H1 (cell line): ENCODE measurements at regions not wholly inside any gene's neighbourhood (a gene's known extent, or its start where the extent isn't known, plus 50 kb on each side); places are given as distances from the start of the nearest gene placed in this dataset.

Experiments
- CTCF ChIA-PET: fragments of 300-600 bp; sonication (Branson Sonifier 250); formaldehyde crosslinking; loops from one replicate; lab custom pipeline; 2021; ENCODE audit not compliant: partially characterized antibody; lab: Charles Lee
- POLR2A ChIA-PET: fragments of 300-600 bp; sonication (Branson Sonifier 250); formaldehyde crosslinking; loops from one replicate; lab custom pipeline; 2021; ENCODE audit warnings: inconsistent platforms; ENCODE audit not compliant: partially characterized antibody; lab: Charles Lee
- DNase-seq, 2 experiments: peaks; one replicate each; pipeline versions ENCODE4 v3.0.0 to v3.0.0-alpha.2; 2010 to 2022; ENCODE audit warnings: low spot score in 2 of 2, low read depth in 1 of 2, mixed read lengths in 1 of 2
- FAIRE-seq: peaks from 2 replicates; lab custom pipeline; 2011; peaks lifted over from hg19 to GRCh38; lab: Jason Lieb, UNC
- H2AFZ ChIP-seq: 2 replicates; pipeline ENCODE4 v1.8.1; 2012; ENCODE audit warnings: low read length, inconsistent platforms
- H2AK5ac ChIP-seq: 2 replicates; pipeline ENCODE4 v1.6.1; 2013; ENCODE audit warnings: low read depth, low read length
- H2BK120ac ChIP-seq: replicated peaks from 2 replicates; pipeline ENCODE3; 2013; ENCODE audit warnings: low read depth, low read length, inconsistent platforms
- H2BK12ac ChIP-seq: 2 replicates; pipeline ENCODE4 v1.6.1; 2013; ENCODE audit warnings: low read depth, low read length
- H2BK15ac ChIP-seq: 2 replicates; pipeline ENCODE4 v1.6.1; 2013; ENCODE audit warnings: low read length
- H2BK20ac ChIP-seq: 2 replicates; pipeline ENCODE4 v1.6.1; 2013; ENCODE audit warnings: low read length
- H2BK5ac ChIP-seq: 2 replicates; pipeline ENCODE4 v1.6.1; 2013; ENCODE audit warnings: low read depth, low read length
- H3K14ac ChIP-seq: 2 replicates; pipeline ENCODE4 v1.6.1; 2013; ENCODE audit warnings: inconsistent platforms; ENCODE audit not compliant: insufficient read length
- H3K18ac ChIP-seq: 2 replicates; pipeline ENCODE4 v1.6.1; 2013; ENCODE audit warnings: low read length; ENCODE audit errors: extremely low read depth
- H3K23ac ChIP-seq: 2 replicates; pipeline ENCODE4 v1.6.1; 2013; ENCODE audit warnings: inconsistent platforms; ENCODE audit not compliant: insufficient read length
- H3K23me2 ChIP-seq: 2 replicates; pipeline ENCODE4 v1.6.1; 2013; ENCODE audit warnings: low read depth, low read length
- H3K27ac ChIP-seq: 2 replicates; pipeline ENCODE4 v1.6.1; 2011; ENCODE audit warnings: low read depth, low read length, inconsistent platforms
- H3K27me3 ChIP-seq, 4 experiments: replicated peaks in 1 of 4; 1 replicate in 1 of 4; 2 replicates in 3 of 4; pipeline versions ENCODE4 v1.6.1 to v1.8.1; 2011 to 2013; ENCODE audit warnings: low read length in 3 of 4, mild to moderate bottlenecking in 3 of 4, inconsistent platforms in 2 of 4, mixed read lengths in 2 of 4, moderate library complexity in 1 of 4; ENCODE audit not compliant: control insufficient read depth in 3 of 4, insufficient read depth in 3 of 4; ENCODE audit errors: extremely low read depth in 1 of 4
- H3K36me3 ChIP-seq, 4 experiments: 2 replicates each; pipeline versions ENCODE4 v1.6.1 to v1.8.1; 2011 to 2013; ENCODE audit warnings: mild to moderate bottlenecking in 4 of 4, low read length in 3 of 4, moderate library complexity in 2 of 4, control low read depth in 1 of 4, inconsistent platforms in 1 of 4; ENCODE audit not compliant: insufficient read depth in 4 of 4, control insufficient read depth in 2 of 4
- H3K4ac ChIP-seq: replicated peaks from 2 replicates; pipeline ENCODE3; 2013; ENCODE audit warnings: low read length, low read depth, mixed read lengths, inconsistent platforms; ENCODE audit not compliant: insufficient read length
- H3K4me1 ChIP-seq, 4 experiments: replicated peaks in 1 of 4; 1 replicate in 1 of 4; 2 replicates in 3 of 4; pipeline versions ENCODE4 v1.6.1 to v1.8.1; 2011 to 2013; ENCODE audit warnings: low read length in 3 of 4, inconsistent platforms in 2 of 4, mixed read lengths in 1 of 4; ENCODE audit not compliant: insufficient read depth in 4 of 4, control insufficient read depth in 3 of 4
- H3K4me2 ChIP-seq, 2 experiments: 2 replicates each; pipeline versions ENCODE4 v1.6.1 to v1.8.1; 2011 to 2013; ENCODE audit warnings: low read depth in 2 of 2, low read length in 2 of 2, control low read depth in 1 of 2, inconsistent platforms in 1 of 2, mild to moderate bottlenecking in 1 of 2; ENCODE audit not compliant: insufficient read depth in 1 of 2
- H3K4me3 ChIP-seq, 4 experiments: fragments of 200-600, 300-600 bp in 1 of 4; sonication (generic), shearing (Covaris generic), sonication (Bioruptor Twin) in 1 of 4; 2 replicates each; pipeline versions ENCODE4 v1.5.1 to v1.8.1; 2011 to 2016; ENCODE audit warnings: low read length in 4 of 4, low read depth in 3 of 4, control low read depth in 2 of 4, inconsistent platforms in 2 of 4, mild to moderate bottlenecking in 2 of 4, mixed read lengths in 1 of 4, moderate library complexity in 1 of 4; ENCODE audit not compliant: insufficient read depth in 2 of 4; ENCODE audit errors: extremely low read depth in 1 of 4
- H3K56ac ChIP-seq: replicated peaks from 2 replicates; pipeline ENCODE3; 2013; ENCODE audit warnings: low read depth, mild to moderate bottlenecking, mixed read lengths, low read length, inconsistent platforms; ENCODE audit not compliant: insufficient read length
- H3K79me1 ChIP-seq: 2 replicates; pipeline ENCODE4 v1.6.1; 2013; ENCODE audit warnings: low read depth, low read length, control low read depth
- H3K79me2 ChIP-seq, 2 experiments: 2 replicates each; pipeline versions ENCODE4 v1.6.1 to v1.8.1; 2012 to 2013; ENCODE audit warnings: low read length in 2 of 2, mild to moderate bottlenecking in 2 of 2, inconsistent platforms in 1 of 2; ENCODE audit not compliant: insufficient read depth in 2 of 2, control insufficient read depth in 1 of 2
- H3K9ac ChIP-seq, 4 experiments: replicated peaks in 1 of 4; 1 replicate in 1 of 4; 2 replicates in 3 of 4; pipeline versions ENCODE4 v1.6.1 to v1.8.1; 2011 to 2013; ENCODE audit warnings: low read depth in 3 of 4, low read length in 3 of 4, control low read depth in 2 of 4, mild to moderate bottlenecking in 2 of 4, moderate library complexity in 2 of 4, inconsistent platforms in 1 of 4; ENCODE audit errors: extremely low read depth in 1 of 4
- H3K9me3 ChIP-seq, 2 experiments: 2 replicates each; pipeline versions ENCODE4 v1.6.1 to v1.8.1; 2012 to 2013; ENCODE audit warnings: mild to moderate bottlenecking in 2 of 2, moderate library complexity in 2 of 2, control low read depth in 1 of 2, inconsistent platforms in 1 of 2, low read depth in 1 of 2, low read length in 1 of 2, mixed read lengths in 1 of 2; ENCODE audit not compliant: insufficient read depth in 2 of 2
- H4K20me1 ChIP-seq, 2 experiments: replicated peaks in 1 of 2; 2 replicates each; pipeline versions ENCODE3 to v1.8.1; 2011 to 2013; ENCODE audit warnings: inconsistent platforms in 2 of 2, low read length in 2 of 2, mild to moderate bottlenecking in 1 of 2; ENCODE audit not compliant: insufficient read depth in 2 of 2, control insufficient read depth in 1 of 2
- H4K5ac ChIP-seq: 2 replicates; pipeline ENCODE4 v1.6.1; 2013; ENCODE audit warnings: low read length, low read depth, mixed read lengths, inconsistent platforms; ENCODE audit not compliant: insufficient read length
- H4K8ac ChIP-seq: 2 replicates; pipeline ENCODE4 v1.8.0; 2013; ENCODE audit warnings: mild to moderate bottlenecking, moderate library complexity, low read length, inconsistent platforms; ENCODE audit not compliant: insufficient read depth; ENCODE audit errors: extremely low read depth
- H4K91ac ChIP-seq: replicated peaks from 2 replicates; pipeline ENCODE3; 2013; ENCODE audit warnings: low read length, mixed read lengths, inconsistent platforms; ENCODE audit not compliant: insufficient read length
- ASH2L ChIP-seq: fragments of 200-600, 300-600 bp; sonication (generic); IDR thresholded peaks from one replicate; pipeline ENCODE4 v1.7.1; 2017; ENCODE audit warnings: low read length
- BACH1 ChIP-seq: IDR thresholded peaks from 2 replicates; pipeline ENCODE4 v1.6.1; 2012; ENCODE audit warnings: low read length, improper control_type of control experiment
- CBX8 ChIP-seq: fragments of 300-800, 300-1000 bp; sonication (generic); IDR thresholded peaks from 2 replicates; pipeline ENCODE4 v1.7.1; 2016; ENCODE audit warnings: low read depth, low read length, borderline replicate concordance
- GABPA ChIP-seq: IDR thresholded peaks from 2 replicates; pipeline ENCODE4 v1.6.1; 2011; ENCODE audit warnings: mild to moderate bottlenecking, low read length, moderate library complexity, borderline replicate concordance; ENCODE audit not compliant: insufficient read depth
- KDM5A ChIP-seq: fragments of 200-600 bp; IDR thresholded peaks from 2 replicates; pipeline ENCODE4 v1.7.1; 2012; ENCODE audit warnings: mild to moderate bottlenecking, low read length, inconsistent platforms, mixed read lengths
- SAP30 ChIP-seq: fragments of 300-600 bp; sonication (generic); IDR thresholded peaks from 2 replicates; pipeline ENCODE4 v1.7.1; 2012; ENCODE audit warnings: low read length, moderate library complexity, mild to moderate bottlenecking, inconsistent platforms; ENCODE audit not compliant: insufficient read depth, insufficient replicate concordance
- SIRT6 ChIP-seq: IDR thresholded peaks from one replicate; pipeline ENCODE4 v1.7.1; 2012; ENCODE audit warnings: low read length, inconsistent platforms
- SIX5 ChIP-seq: IDR thresholded peaks from 2 replicates; pipeline ENCODE4 v1.6.1; 2011; ENCODE audit warnings: mild to moderate bottlenecking, low read depth, low read length
- SP4 ChIP-seq: IDR thresholded peaks from 2 replicates; pipeline ENCODE4 v1.6.1; 2012; ENCODE audit warnings: low read length, inconsistent platforms
- SRF ChIP-seq: IDR thresholded peaks from 2 replicates; pipeline ENCODE4 v1.6.1; 2011; ENCODE audit warnings: mild to moderate bottlenecking, low read depth, low read length, moderate library complexity
- ZNF274 ChIP-seq: IDR thresholded peaks from 2 replicates; pipeline ENCODE4 v1.7.0; 2012; ENCODE audit warnings: low read length, borderline replicate concordance; ENCODE audit errors: extremely low read depth
- TF ChIP-seq, protein P1 (sequence below): IDR thresholded peaks from 2 replicates; pipeline ENCODE4 v1.6.1; 2012; ENCODE audit warnings: inconsistent platforms

DNA sequence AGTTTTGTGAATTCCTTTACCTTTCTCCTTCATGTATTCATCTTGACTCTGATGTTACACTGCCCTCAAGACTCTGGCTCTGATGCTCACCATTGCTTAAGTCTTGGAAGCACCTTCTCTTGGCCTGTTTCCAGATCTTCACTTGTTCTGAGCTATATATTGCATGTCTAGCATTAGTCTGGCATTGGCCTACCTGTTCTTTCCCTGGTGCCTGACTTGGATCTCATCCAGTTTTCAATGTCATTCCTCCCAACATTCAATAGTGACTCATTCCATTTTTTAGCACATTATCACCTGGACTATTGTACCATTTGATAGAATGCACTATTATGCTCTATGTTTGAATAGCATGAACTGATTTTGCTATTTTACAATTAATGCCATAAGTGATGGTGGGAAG lies 127.3 kb upstream of the NYAP2 start:
- Histone ChIP-seq H3K9ac (no peak overlapping the region), H2BK120ac (no peak overlapping the region), H2BK12ac (no peak overlapping the region), H3K4me3 (no peak overlapping the region), H3K4ac (no peak overlapping the region), H4K8ac (no peak overlapping the region), H4K5ac (no peak overlapping the region), H3K36me3 (no peaks in the 10 kb centered on the region), H3K14ac (no peak overlapping the region), H4K91ac (no peak overlapping the region), H3K18ac (no peak overlapping the region), H3K23me2 (no peaks in the 10 kb centered on the region), H3K56ac (no peak overlapping the region), H4K20me1 (no peaks in the 10 kb centered on the region), H3K27ac (no peak overlapping the region), H3K9me3 (no peaks in the 10 kb centered on the region), H3K23ac (no peak overlapping the region), H2AFZ (no peak overlapping the region), H2BK5ac (no peak overlapping the region), H3K79me2 (no peaks in the 10 kb centered on the region), H2BK15ac (no peak overlapping the region), H3K79me1 (no peaks in the 10 kb centered on the region), H3K4me2 (no peak overlapping the region), H2BK20ac (no peak overlapping the region), H2AK5ac (no peak overlapping the region), H3K27me3 (no peaks in the 10 kb centered on the region), H3K4me1 (no peaks in the 10 kb centered on the region)
- CTCF ChIA-PET: interaction anchor here (1.9 kb wide), 1 partner anchor 11 kb away, joined by 7 read pairs; no protein-coding TSS in a partner anchor
- no peak for FAIRE-seq
- POLR2A ChIA-PET: no interaction called here
- DNase-seq: no peak
- TF ChIP-seq, protein P1, sequence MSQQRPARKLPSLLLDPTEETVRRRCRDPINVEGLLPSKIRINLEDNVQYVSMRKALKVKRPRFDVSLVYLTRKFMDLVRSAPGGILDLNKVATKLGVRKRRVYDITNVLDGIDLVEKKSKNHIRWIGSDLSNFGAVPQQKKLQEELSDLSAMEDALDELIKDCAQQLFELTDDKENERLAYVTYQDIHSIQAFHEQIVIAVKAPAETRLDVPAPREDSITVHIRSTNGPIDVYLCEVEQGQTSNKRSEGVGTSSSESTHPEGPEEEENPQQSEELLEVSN: no peak
- TF ChIP-seq ZNF274 (no peak), CBX8 (no peak), SRF (no peak), SIRT6 (no peak), ASH2L (no peak), SIX5 (no peak), SP4 (no peak), KDM5A (no peak), BACH1 (no peak), SAP30 (no peak), GABPA (no peak)
